Right lung (tissue), 2 donors: ENCODE measurements at regions not wholly inside any gene's neighbourhood (a gene's known extent, or its start where the extent isn't known, plus 50 kb on each side); places are given as distances from the start of the nearest gene placed in this dataset.

Source experiments
- DNase-seq, 2 donors: peaks; one replicate each; pipeline ENCODE4 v3.0.0-alpha.2; 2013

GRCh38 chr15:93486407-93487117 is 397.6 kb upstream of the RGMA start:
- DNase-seq: no peak

- no peak for DNase-seq
Measured at GRCh38 chr15:93485438-93486327, 396.7 kb upstream of the RGMA start.

DNA sequence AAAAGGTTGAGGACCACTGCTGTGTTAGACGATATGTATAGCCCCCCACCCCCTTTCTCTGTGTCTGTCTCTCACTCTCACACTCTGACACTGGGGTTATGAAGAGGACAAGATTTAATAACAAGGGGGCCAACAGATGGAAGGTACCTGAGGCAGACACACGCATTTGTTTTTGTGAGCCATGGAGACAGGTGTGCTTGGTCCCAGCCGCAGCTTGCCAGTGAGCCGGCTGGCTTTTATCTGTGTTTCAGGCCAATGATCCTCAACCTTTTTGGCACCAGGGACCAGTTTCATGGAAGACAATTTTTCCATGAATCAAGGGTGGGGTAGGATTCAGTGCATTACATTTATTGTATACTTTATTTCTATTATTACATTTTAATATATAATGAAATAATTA is 394.9 kb upstream of the RGMA start:
- no peak for DNase-seq

DNA sequence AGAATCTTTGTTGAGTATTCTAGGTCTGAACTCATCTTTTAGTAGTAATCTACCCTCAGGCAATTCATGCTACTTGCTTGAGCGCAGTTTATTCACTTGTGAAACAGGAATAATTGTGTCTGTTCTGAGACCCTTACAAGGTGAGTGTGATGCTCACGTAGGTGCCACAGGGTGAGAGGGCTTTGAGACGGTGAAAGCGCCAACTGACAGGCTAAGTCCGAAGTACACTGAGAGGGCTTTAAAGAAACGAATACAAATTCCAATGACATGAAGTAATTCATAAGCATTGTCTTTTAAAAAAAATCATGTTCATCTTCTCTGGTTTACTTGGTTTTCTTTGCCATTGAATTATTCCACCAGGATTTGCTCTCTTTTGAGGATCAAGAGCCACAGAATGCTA is 393.7 kb upstream of the RGMA start:
- no peak for DNase-seq

GRCh38 chr15:93479715-93480114 is 390.7 kb upstream of the RGMA start:
- DNase-seq: no peak

DNA sequence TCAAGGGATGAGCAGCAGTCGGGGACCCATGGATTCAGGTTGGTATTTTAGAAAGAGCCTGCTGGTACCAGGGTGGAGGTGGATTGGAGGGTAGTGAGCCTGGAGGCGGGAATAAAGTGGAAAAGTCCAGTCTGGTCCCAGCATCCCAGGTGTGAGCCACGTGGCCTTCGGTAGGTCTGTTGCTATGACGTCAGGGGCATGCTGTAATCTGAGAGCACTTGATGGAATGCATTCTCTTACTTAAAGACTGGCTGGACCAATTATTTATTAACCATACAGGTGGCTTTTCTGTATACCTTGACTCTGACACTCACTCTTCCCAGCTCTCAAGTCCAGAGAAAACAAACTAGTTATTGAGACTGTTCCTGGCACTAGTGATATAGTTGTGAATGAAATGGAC is 389.9 kb upstream of the RGMA start:
- DNase-seq: no peak

DNA sequence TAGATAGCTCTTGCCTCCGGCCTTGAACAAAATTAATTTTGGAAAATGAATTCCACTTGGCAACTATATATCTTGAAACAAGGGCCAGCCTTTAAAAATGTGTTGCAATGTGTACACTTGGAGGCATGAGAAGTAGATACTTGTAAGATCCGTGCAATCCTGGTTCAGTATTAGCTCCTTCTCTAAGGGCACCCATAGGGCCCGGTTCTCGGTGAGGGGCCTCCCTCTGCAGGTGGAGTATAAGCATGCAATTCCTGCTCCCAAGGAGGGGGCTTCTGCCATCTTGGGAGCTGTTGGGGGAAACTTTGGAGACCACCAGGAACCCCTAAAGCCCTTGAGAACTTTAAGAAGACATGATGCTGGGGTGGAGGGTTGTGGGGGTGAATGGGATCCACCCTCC is 388.7 kb upstream of the RGMA start:
- DNase-seq: no peak

DNA sequence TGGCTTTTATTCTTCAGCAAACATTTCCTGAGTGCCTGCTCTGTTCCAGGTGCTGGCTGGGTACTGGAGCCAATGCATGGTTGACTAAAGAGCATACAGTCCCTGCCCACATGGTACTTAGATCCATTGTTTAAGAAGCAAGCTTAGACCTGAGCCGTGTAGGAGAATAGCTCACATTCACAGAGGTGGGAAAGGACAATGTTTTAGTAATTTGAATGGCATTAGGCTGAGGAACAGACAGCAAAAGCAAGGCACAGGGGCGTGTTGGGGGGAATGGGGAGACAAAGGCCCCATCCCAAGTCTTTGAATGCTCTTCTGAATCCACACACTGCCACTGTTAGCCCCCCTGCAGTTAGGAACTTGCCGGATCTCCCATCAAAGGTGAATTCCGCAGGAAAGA is 388.2 kb upstream of the RGMA start:
- DNase-seq: no peak

GRCh38 chr15:93476491-93477177 is 387.6 kb upstream of the RGMA start:
- no peak for DNase-seq

GRCh38 chr15:93474728-93475127 is 385.7 kb upstream of the RGMA start:
- no peak for DNase-seq

DNA sequence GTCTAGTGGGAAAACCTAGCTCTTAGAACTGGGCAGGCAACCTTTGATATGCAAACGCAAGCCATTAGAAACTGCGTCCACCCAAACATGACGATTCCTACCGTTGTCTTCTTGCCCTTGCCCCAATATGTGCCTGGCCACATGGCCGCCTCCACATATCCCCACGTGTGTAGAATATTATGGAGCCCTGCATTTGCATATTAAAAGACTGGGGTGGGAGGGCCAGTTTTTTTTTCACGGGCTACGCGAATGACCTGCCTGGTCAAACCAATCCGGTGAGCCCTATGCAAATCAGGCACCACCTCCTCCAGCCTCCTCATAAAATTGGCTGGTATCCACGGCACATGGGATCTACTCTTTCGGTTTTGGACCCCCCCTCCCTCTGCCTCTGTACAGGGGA is 381.0 kb upstream of the RGMA start:
- DNase-seq: no peak

DNA sequence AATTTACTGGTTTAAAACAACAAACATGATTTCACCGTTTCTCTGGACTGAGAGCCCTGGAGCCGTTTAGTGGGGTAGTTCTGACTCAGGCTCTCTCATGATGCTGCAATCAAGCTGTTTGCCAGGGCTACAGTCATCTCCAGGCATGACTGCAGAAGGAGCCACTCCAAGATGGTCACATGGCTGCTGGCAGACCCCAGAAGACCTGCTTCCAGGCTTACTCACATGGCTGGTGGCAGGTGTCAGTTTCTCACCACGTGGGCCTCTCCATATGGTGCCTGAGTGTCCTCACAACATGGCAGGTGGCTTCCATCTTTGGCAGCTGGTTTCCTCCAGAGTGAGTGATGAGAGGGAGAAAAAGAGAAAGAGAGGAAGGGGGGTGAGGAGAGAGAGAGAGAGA is 378.3 kb upstream of the RGMA start:
- no peak for DNase-seq

DNA sequence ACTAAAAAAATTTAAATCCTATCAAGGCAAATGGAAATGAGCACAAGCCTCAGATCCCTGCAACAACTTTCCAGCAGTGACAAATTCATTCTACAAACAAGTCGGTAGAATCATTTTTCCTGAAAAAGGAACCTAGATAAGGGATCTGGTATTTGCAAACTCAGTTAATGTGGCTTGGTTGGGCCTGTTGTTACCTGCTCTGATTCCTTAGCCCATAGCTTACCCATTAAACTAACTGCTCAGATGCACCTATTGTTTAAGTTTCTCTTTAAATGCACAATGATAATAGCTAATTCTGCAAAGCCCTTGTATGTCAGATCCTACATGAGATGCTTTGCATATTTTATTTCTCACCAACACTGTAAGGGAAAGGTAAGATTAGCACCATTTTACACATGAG is 377.4 kb upstream of the RGMA start:
- DNase-seq: no peak

DNA sequence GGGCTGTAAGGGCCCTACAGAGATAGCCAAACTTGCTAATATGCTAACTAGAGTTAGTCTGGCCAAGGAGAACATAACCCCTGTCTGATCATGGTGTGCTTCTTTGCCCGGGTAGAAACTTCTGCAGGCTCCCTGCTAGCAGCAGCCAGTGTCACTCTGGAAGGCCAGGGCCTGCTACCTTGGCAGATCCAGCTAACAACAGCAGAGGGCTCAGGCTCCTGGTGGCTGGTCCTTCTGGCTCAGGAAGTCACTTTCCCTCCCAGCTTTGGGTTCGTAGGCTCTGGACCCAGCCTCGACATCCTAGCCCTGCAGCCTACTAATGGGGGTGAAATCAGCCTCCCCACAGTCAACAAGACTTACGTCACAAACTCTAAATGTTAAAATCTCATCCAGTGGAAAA is 373.7 kb upstream of the RGMA start:
- DNase-seq: no peak

- DNase-seq: no peak
Measured at GRCh38 chr15:93460717-93461116, 371.7 kb upstream of the RGMA start.

DNA sequence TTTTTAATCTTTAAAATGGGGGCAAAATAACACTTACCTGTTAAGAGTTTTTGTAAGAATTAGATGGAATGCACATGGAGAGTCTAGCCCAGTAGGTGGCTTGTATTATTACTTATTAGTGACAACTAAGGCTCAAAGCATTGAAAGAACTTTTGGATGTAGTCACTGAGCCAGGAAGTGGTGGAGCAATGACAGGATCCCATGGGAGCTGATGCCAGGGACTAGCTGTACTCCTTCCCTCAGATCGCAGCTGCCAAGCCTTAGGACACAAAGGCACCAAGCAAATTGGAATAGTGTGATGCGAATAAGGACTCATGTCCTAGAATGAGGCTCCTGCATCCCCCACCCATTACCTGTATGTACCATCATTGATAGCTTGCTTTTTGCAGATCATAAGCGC is 370.4 kb upstream of the RGMA start:
- DNase-seq: no peak

- no peak for DNase-seq
Measured at GRCh38 chr15:93458597-93458996, 369.6 kb upstream of the RGMA start.

- no peak for DNase-seq
Measured at GRCh38 chr15:93454788-93455187, 365.8 kb upstream of the RGMA start.

GRCh38 chr15:93452537-93453211 is 363.7 kb upstream of the RGMA start:
- no peak for DNase-seq

GRCh38 chr15:93451822-93452221 is 362.8 kb upstream of the RGMA start:
- no peak for DNase-seq

- DNase-seq: no peak
Measured at GRCh38 chr15:93451265-93451664, 362.3 kb upstream of the RGMA start.

DNA sequence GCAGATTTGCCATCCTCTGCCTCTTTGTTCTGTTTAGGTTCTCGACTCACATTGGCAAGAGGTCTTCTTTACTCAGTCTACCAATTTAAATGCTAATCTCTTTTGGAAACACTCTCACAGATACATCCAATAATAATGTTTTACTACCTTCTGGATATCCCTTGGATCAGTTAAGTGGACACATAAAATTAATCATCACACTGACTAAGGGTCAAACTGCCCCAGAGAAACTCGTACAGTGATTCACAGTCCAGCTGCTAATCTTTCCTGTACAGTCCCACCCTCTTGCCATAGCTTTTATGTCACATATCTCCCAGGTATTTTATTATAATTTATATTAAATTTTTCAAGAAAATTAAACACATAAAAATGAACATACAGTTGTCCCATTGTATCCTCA is 360.8 kb upstream of the RGMA start:
- DNase-seq: no peak
